PC-9 (cell line): ENCODE measurements at regions not wholly inside any gene's neighbourhood (a gene's known extent, or its start where the extent isn't known, plus 50 kb on each side); places are given as distances from the start of the nearest gene placed in this dataset.

Experiments used
- BruUV-seq: library from RNA; stranded (reverse); fragments of 400-500 nt; replicated peaks from 2 replicates; lab custom pipeline; 2021; lab: Mats Ljungman, UMichigan
- CTCF ChIA-PET: fragments of 300-600 bp; sonication (Branson Sonifier 250); formaldehyde crosslinking; loops from one replicate; lab custom pipeline; 2022; ENCODE audit warnings: antibody characterized with exemption; lab: Charles Lee
- POLR2A ChIA-PET: fragments of 300-600 bp; sonication (Branson Sonifier 250); formaldehyde crosslinking; loops from one replicate; lab custom pipeline; 2022; ENCODE audit warnings: antibody characterized with exemption; ENCODE audit not compliant: unreplicated experiment; lab: Charles Lee
- DNase-seq, 2 experiments: peaks; one replicate each; pipeline versions ENCODE4 v3.0.0 to v3.0.0-alpha.2; 2015 to 2022; ENCODE audit warnings: mixed read lengths in 1 of 2
- H2AFZ ChIP-seq: fragments of 200-600 bp; sonication (generic); 2 replicates; pipeline ENCODE4 v1.8.1; 2017; ENCODE audit warnings: antibody characterized with exemption
- H3F3A ChIP-seq: fragments of 200-600 bp; sonication (generic); 2 replicates; pipeline ENCODE4 v1.8.1; 2017; ENCODE audit warnings: antibody characterized with exemption, mild to moderate bottlenecking, low read depth; ENCODE audit not compliant: insufficient read depth
- H3K27ac ChIP-seq: fragments of 200-600 bp; sonication (generic); 2 replicates; pipeline ENCODE4 v1.6.1; 2016; ENCODE audit warnings: mixed run types
- H3K27me3 ChIP-seq: fragments of 200-600 bp; sonication (generic); 2 replicates; pipeline ENCODE4 v1.6.1; 2016; ENCODE audit warnings: low read depth, mixed run types; ENCODE audit not compliant: insufficient read depth
- H3K36me3 ChIP-seq: fragments of 200-600 bp; sonication (generic); 2 replicates; pipeline ENCODE4 v1.6.1; 2016; ENCODE audit warnings: low read depth, mixed run types
- H3K4me1 ChIP-seq: fragments of 200-600 bp; sonication (generic); replicated peaks from 2 replicates; pipeline ENCODE4 v1.6.1; 2016; ENCODE audit warnings: mixed run types; ENCODE audit not compliant: insufficient read depth
- H3K4me2 ChIP-seq: fragments of 200-600 bp; sonication (generic); 2 replicates; pipeline ENCODE4 v1.6.1; 2017; ENCODE audit warnings: mixed run types
- H3K4me3 ChIP-seq: fragments of 200-600 bp; sonication (generic); 2 replicates; pipeline ENCODE4 v1.6.1; 2016; ENCODE audit warnings: mixed run types
- H3K79me2 ChIP-seq: fragments of 200-600 bp; sonication (generic); 2 replicates; pipeline ENCODE4 v1.6.1; 2017; ENCODE audit warnings: low read depth, mixed run types
- H3K9me2 ChIP-seq: fragments of 200-600 bp; sonication (generic); 2 replicates; pipeline ENCODE4 v1.8.1; 2017; ENCODE audit warnings: mild to moderate bottlenecking; ENCODE audit not compliant: insufficient read depth
- H3K9me3 ChIP-seq: fragments of 200-600 bp; sonication (generic); 2 replicates; pipeline ENCODE4 v1.8.1; 2016; ENCODE audit warnings: low read depth; ENCODE audit not compliant: insufficient read depth
- H4K20me1 ChIP-seq: fragments of 200-600 bp; sonication (generic); 2 replicates; pipeline ENCODE4 v1.8.1; 2017; ENCODE audit not compliant: insufficient read depth
- EZH2 ChIP-seq: fragments of 200-600 bp; sonication (generic); IDR thresholded peaks from 2 replicates; pipeline ENCODE4 v1.8.0; 2017; ENCODE audit warnings: antibody characterized with exemption, low read depth
- intact Hi-C: fragments of 100-400 bp; cut with micrococcal nuclease; formaldehyde crosslinking; loops from one replicate; pipeline ENCODE4 v1.10.0; 2022; ENCODE audit not compliant: unreplicated experiment
- TF ChIP-seq, protein P1 (sequence below): fragments of 200-600 bp; sonication (generic); conservative IDR thresholded peaks from 2 replicates; pipeline ENCODE4 v1.6.1; 2017; ENCODE audit warnings: mixed run types, antibody characterized with exemption, mild to moderate bottlenecking, moderate library complexity

DNA sequence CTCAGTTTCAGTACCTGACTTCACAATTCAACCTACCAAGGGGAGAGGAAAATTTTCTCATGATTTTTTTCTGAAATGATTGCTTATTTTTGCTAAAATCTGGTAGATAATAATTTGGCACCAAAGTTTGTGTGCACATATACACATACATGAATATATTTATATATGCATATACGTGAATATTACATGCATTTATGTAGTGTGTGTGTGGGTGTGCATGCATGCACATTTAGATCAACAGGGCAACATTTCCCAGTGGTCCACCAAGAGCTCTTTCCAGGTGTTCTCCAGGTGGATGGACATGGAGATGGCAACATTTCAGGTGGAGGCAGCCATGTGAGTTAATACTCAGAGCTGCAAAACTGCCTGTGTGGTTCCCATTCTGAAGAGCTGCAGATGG, 320.9 kb downstream of the SAMD5 start:
- no peak for DNase-seq
- Histone ChIP-seq H3K36me3 (no peaks in the 10 kb centered on the region), H3K4me2 (no peak overlapping the region), H3K27ac (no peak overlapping the region), H3K79me2 (no peaks in the 10 kb centered on the region), H4K20me1 (no peaks in the 10 kb centered on the region), H3K9me2 (no peaks in the 10 kb centered on the region; the same call in 1 of the 2 replicates), H3K4me3 (no peak overlapping the region), H2AFZ (no peak overlapping the region), H3K27me3 (no peaks in the 10 kb centered on the region), H3K9me3 (no peaks in the 10 kb centered on the region), H3K4me1 (no peaks in the 10 kb centered on the region), H3F3A (no peaks in the 10 kb centered on the region)
- intact Hi-C loops: no loop called here
- ChIA-PET CTCF (no interaction called here), POLR2A (no interaction called here)
- TF ChIP-seq, protein P1, sequence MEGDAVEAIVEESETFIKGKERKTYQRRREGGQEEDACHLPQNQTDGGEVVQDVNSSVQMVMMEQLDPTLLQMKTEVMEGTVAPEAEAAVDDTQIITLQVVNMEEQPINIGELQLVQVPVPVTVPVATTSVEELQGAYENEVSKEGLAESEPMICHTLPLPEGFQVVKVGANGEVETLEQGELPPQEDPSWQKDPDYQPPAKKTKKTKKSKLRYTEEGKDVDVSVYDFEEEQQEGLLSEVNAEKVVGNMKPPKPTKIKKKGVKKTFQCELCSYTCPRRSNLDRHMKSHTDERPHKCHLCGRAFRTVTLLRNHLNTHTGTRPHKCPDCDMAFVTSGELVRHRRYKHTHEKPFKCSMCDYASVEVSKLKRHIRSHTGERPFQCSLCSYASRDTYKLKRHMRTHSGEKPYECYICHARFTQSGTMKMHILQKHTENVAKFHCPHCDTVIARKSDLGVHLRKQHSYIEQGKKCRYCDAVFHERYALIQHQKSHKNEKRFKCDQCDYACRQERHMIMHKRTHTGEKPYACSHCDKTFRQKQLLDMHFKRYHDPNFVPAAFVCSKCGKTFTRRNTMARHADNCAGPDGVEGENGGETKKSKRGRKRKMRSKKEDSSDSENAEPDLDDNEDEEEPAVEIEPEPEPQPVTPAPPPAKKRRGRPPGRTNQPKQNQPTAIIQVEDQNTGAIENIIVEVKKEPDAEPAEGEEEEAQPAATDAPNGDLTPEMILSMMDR: no peak
- TF ChIP-seq EZH2: no peak
- no TSS peak for BruUV-seq

GRCh38 chr6:147829835-147830234, 321.3 kb downstream of the SAMD5 start:
- ChIA-PET POLR2A (interaction anchor here (0.5 kb wide), 1 partner anchor 43 kb away, joined by 14 read pairs; no protein-coding TSS in a partner anchor), CTCF (no interaction called here)
- Histone ChIP-seq H3K27ac (no peak overlapping the region), H3K79me2 (no peaks in the 10 kb centered on the region), H3K36me3 (no peaks in the 10 kb centered on the region), H3K4me2 (no peak overlapping the region), H3K4me1 (no peaks in the 10 kb centered on the region), H3F3A (no peaks in the 10 kb centered on the region), H3K9me3 (no peaks in the 10 kb centered on the region), H3K4me3 (no peak overlapping the region), H4K20me1 (no peaks in the 10 kb centered on the region), H3K9me2 (no peaks in the 10 kb centered on the region; the same call in 1 of the 2 replicates), H2AFZ (no peak overlapping the region), H3K27me3 (no peaks in the 10 kb centered on the region)
- TF ChIP-seq EZH2: no peak
- TF ChIP-seq, protein P1: no peak
- no peak for DNase-seq
- BruUV-seq: no TSS peak
- intact Hi-C loops: no loop called here

GRCh38 chr6:147831356-147831755, 322.9 kb downstream of the SAMD5 start:
- H4K20me1 ChIP-seq: no peaks in the 10 kb centered on the region
- no peaks in the 10 kb centered on the region for H3K4me1 ChIP-seq
- H3K79me2 ChIP-seq: no peaks in the 10 kb centered on the region
- no peaks in the 10 kb centered on the region for H3F3A ChIP-seq
- TF ChIP-seq EZH2: no peak
- TF ChIP-seq, protein P1: no peak
- H3K4me2 ChIP-seq: no peak overlapping the region
- H3K4me3 ChIP-seq: no peak overlapping the region
- no peaks in the 10 kb centered on the region; the same call in 1 of the 2 replicates for H3K9me2 ChIP-seq
- BruUV-seq: no TSS peak
- H3K9me3 ChIP-seq: no peaks in the 10 kb centered on the region
- H3K27me3 ChIP-seq: no peaks in the 10 kb centered on the region
- intact Hi-C loops: no loop called here
- DNase-seq: no peak
- H3K36me3 ChIP-seq: no peaks in the 10 kb centered on the region
- H3K27ac ChIP-seq: no peak overlapping the region
- no peak overlapping the region for H2AFZ ChIP-seq
- POLR2A ChIA-PET: no interaction called here
- CTCF ChIA-PET: no interaction called here
